ENCODE measurements at regions not wholly inside any gene's neighbourhood (a gene's known extent, or its start where the extent isn't known, plus 50 kb on each side); places are given as distances from the start of the nearest gene placed in this dataset.
"Not testable (repeated sequence)": the region's sequence is repeated elsewhere in the genome, so short reads cannot be mapped to it uniquely, and the experiment has no call there.

GRCh38 chr13:26883613-26884257 lies 123.1 kb upstream of the GPR12 start:
- no peak for DNase-seq

GRCh38 chr13:26882731-26883130 lies 122.1 kb upstream of the GPR12 start:
- no peak for DNase-seq

DNA sequence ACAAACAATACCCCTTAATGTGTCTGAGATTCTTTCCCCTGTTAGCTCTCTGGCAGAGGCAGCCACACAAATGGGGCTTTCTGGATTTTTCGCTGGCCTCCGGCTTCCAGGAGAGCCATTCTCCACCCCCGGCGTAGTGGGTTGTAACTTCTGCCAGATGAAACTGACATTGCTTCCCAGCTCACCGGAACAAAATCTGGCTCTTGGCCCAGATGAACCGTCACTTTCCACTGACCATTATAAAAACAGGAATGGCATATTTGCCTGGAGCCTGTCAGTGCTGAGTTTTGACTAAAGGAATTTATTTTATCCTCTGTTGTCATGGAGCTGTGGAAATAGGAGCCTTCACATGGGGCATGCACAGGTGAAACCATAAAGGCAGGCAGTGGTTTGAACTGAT lies 120.6 kb upstream of the GPR12 start:
- DNase-seq, result no peak

- no peak for DNase-seq
These were observed 120.1 kb upstream of the GPR12 start for GRCh38 chr13:26880735-26881134.

- DNase-seq, result no peak
These were observed 117.9 kb upstream of the GPR12 start for GRCh38 chr13:26878438-26878837.

GRCh38 chr13:26873386-26873698 lies 112.8 kb upstream of the GPR12 start:
- no peak for DNase-seq

DNA sequence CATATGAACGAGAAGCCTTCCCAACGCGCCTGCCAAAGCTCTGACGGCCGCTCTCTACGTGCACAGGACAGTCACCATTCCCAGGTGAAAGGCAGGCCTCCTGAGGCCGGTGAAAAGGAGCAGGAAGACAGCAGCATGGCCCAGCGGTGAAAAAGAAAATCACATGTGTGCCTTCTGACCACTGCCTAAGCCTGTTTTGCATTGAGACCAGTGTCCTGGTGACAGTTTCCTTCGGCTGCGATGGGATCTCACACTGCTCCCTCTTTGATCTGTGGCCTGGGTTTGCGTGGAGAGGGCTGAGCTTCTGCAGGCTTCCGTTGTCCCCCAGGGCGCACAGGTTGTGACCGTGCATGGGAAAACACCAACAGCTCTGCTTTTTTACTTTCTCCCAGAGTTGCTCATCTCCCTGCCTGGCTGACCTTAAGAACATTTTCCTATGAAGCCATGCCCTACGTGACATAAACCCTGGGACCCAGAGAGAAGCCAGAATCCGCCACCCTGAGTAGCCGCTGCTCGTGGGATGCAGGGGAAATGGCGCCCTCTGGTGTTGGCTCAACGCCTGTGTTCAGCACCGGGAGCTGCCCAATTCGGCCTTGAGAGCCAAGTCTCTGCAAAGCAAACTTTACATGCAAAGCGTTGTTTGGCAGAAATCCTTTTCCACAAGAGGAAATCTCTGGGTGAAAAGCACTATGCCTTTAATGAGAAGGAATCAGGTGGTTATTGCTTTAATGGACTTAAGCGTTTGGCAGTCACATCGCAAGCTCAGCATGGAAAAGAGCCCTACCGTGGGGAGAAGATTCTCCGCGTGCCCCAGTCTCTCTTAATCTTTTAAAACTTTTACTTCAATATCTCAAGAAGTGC lies 112.2 kb upstream of the GPR12 start:
- DNase-seq, result no peak

DNA sequence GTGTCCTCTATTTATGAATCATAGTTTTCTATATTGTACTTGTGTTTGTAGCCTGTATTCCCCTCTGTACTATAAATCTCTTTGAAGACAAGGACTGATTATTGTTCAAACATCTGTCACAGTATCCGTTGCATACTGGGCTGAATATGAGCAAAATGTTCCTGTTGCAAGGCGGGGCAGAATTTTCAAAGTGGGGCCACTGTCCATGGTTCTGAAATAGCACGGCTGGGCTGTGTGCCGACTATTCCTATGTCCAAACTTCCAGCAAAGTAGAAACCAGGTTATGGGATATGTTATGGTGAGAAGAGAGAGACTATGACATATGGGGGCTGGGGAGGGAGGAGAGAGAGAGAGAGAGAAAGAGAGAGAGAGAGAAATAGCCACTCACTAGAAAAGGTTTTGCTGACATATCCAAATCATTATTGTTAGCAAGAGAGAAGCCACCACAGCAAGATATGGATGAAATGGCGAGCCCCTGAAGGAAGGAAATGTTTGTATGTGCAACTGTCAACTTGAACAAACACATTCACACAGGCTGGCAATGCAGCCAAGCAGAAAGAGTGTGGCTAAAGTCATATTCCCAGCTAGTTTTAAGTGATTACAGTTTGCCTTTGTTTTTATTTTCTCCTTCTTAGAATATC lies 107.0 kb upstream of the GPR12 start:
- DNase-seq, result no peak

GRCh38 chr13:26864576-26864975 lies 104.0 kb upstream of the GPR12 start:
- no peak for DNase-seq

- peak; percentile 67 for DNase-seq
These were observed 101.4 kb upstream of the GPR12 start for GRCh38 chr13:26861941-26862340.

GRCh38 chr13:26855921-26856320 lies 95.3 kb upstream of the GPR12 start:
- no peak for DNase-seq

- DNase-seq, result no peak
These were observed 94.5 kb upstream of the GPR12 start for GRCh38 chr13:26855071-26855470.

GRCh38 chr13:26853323-26853722 lies 92.7 kb upstream of the GPR12 start:
- no peak for DNase-seq

DNA sequence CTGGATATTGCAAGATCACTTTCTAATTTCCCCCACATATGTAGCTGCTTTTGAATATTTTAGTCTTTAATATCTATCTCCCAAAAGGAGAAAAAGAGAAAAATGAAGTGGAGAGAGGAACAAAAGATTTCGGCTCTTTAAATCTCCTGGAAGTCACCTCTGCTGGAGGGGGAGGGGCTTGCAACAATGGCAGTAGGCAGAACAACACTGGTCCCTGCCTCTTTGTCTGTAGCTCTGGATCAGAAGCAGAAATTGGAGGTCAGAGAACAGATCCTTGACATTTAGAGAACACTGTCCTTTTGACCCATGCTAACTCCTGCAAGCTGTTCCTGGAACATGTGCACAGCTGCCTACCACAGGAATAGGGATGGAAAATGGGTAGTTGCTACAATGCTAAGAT lies 86.7 kb upstream of the GPR12 start:
- no peak for DNase-seq

DNA sequence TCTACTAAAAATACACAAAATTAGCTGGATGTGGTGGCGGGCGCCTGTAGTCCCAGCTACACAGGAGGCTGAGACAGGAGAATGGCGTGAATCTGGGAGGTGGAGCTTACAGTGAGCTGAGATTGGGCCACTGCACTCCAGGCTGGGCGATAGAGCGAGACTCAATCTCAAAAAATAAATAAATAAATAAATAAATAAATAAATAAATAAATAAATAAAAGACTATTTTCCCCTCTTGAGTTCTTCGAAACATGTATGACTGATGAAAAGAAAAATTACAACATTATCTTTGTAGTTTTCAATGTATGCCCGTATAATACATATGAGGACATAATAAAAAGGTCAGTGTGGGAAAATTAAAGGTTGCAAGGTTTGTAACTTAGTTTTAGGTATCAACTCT lies 84.5 kb upstream of the GPR12 start:
- DNase-seq, result not testable (repeated sequence)

GRCh38 chr13:26839682-26840081 lies 79.1 kb upstream of the GPR12 start:
- DNase-seq, result peak; percentile 34

- DNase-seq, result no peak
These were observed 78.2 kb upstream of the GPR12 start for GRCh38 chr13:26838821-26839220.

DNA sequence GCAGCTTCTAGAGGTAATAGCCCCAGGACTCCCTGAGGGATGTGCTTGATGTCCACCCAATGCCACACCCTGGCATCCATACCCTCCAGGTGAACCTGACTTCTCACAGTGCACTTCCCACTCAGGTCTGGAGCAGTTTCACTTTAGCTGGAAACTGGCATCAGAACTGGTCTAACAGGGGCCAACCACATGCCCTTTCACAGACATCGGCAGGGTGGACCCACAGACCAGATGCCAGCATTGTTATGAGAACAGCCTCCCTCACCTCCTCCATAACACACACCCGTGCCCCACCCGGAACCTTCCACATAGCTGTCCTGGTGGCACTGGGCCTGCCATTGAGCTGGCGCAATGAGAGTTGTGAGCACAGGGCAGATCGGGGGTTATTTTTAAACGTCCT lies 77.4 kb upstream of the GPR12 start:
- no peak for DNase-seq

DNA sequence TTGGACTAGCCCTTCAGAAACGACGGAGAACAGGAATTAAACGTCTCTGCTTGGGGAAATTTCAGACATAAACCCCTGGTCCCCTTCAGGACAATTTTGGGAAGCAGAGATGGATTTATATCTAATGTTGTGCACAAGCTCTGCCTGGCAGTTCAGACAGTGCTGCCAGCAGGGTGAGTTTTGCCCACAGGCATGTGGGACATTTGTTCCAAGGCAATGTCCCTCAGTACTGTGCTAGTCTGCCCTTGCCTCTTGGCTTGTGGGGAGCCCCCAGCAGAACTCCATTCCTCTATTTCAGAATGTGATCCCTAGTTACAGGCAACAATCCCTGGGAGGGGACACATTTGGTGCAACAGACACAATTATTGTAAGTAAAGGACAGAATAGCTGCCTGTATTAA lies 76.5 kb upstream of the GPR12 start:
- DNase-seq, result no peak

- no peak for DNase-seq
These were observed 76.0 kb upstream of the GPR12 start for GRCh38 chr13:26836626-26837025.

GRCh38 chr13:26834646-26835045 lies 74.1 kb upstream of the GPR12 start:
- no peak for DNase-seq

GRCh38 chr13:26831336-26831908 lies 70.8 kb upstream of the GPR12 start:
- peak; percentile 26 for DNase-seq

- DNase-seq, result no peak
These were observed 69.1 kb upstream of the GPR12 start for GRCh38 chr13:26829716-26830115.

- DNase-seq, result no peak
These were observed 64.0 kb upstream of the GPR12 start for GRCh38 chr13:26824581-26824980.

Measured in NCI-H2029 treated with DMSO at 0.1 percent for 48 hours (cell line).